ENCODE measurements at regions not wholly inside any gene's neighbourhood (a gene's known extent, or its start where the extent isn't known, plus 50 kb on each side); places are given as distances from the start of the nearest gene placed in this dataset.

- no peaks in the 10 kb centered on the region for H4K20me1 ChIP-seq (ENCODE audit: insufficient read depth, low read length)
- H3K27ac ChIP-seq (ENCODE audit: low read depth, low read length), result no peak overlapping the region
- no peak overlapping the region for H2AFZ ChIP-seq (ENCODE audit: low read length)
- no peak overlapping the region for H3K4me3 ChIP-seq (ENCODE audit: insufficient read depth, low read length)
- TF ChIP-seq CTCF (IDR thresholded peaks at IDR 0.05; ENCODE audit: extremely low read depth, low read depth, low read length), result no peak
- H3K4me2 ChIP-seq (ENCODE audit: insufficient read depth, low read length), result no peak overlapping the region
- H3K36me3 ChIP-seq (ENCODE audit: insufficient read depth, low read length), result no peaks in the 10 kb centered on the region
- H3K27me3 ChIP-seq (ENCODE audit: insufficient read depth, low read length), result no peaks in the 10 kb centered on the region
- H3K4me1 ChIP-seq (ENCODE audit: insufficient read depth, low read length), result no peaks in the 10 kb centered on the region
- no peaks in the 10 kb centered on the region for H3K79me2 ChIP-seq (ENCODE audit: insufficient read depth, low read length)
- no peaks in the 10 kb centered on the region for H3K9me3 ChIP-seq (ENCODE audit: low read depth, low read length)
- DNase-seq (ENCODE audit: insufficient read length, low spot score, missing footprints), result no peak
Measured at GRCh38 chr6:128808856-128809255, 74.1 kb upstream of the LAMA2 start.

GRCh38 chr6:128807577-128807976 lies 75.4 kb upstream of the LAMA2 start:
- TF ChIP-seq CTCF (IDR thresholded peaks at IDR 0.05; ENCODE audit: extremely low read depth, low read depth, low read length), result peak; percentile 52
- H3K4me1 ChIP-seq (ENCODE audit: insufficient read depth, low read length), result no peaks in the 10 kb centered on the region
- H3K79me2 ChIP-seq (ENCODE audit: insufficient read depth, low read length), result no peaks in the 10 kb centered on the region
- H3K27me3 ChIP-seq (ENCODE audit: insufficient read depth, low read length), result no peaks in the 10 kb centered on the region
- H3K36me3 ChIP-seq (ENCODE audit: insufficient read depth, low read length), result no peaks in the 10 kb centered on the region
- H3K4me3 ChIP-seq (ENCODE audit: insufficient read depth, low read length), result no peak overlapping the region
- H2AFZ ChIP-seq (ENCODE audit: low read length), result no peak overlapping the region
- no peak for DNase-seq (ENCODE audit: insufficient read length, low spot score, missing footprints)
- no peak overlapping the region for H3K4me2 ChIP-seq (ENCODE audit: insufficient read depth, low read length)
- no peak overlapping the region for H3K27ac ChIP-seq (ENCODE audit: low read depth, low read length)
- no peaks in the 10 kb centered on the region for H3K9me3 ChIP-seq (ENCODE audit: low read depth, low read length)
- no peaks in the 10 kb centered on the region for H4K20me1 ChIP-seq (ENCODE audit: insufficient read depth, low read length)

GRCh38 chr6:128806261-128806660 lies 76.7 kb upstream of the LAMA2 start:
- H3K4me1 ChIP-seq (ENCODE audit: insufficient read depth, low read length), result no peaks in the 10 kb centered on the region
- no peaks in the 10 kb centered on the region for H4K20me1 ChIP-seq (ENCODE audit: insufficient read depth, low read length)
- H2AFZ ChIP-seq (ENCODE audit: low read length), result no peak overlapping the region
- no peak for DNase-seq (ENCODE audit: insufficient read length, low spot score, missing footprints)
- H3K4me2 ChIP-seq (ENCODE audit: insufficient read depth, low read length), result no peak overlapping the region
- H3K36me3 ChIP-seq (ENCODE audit: insufficient read depth, low read length), result no peaks in the 10 kb centered on the region
- no peaks in the 10 kb centered on the region for H3K27me3 ChIP-seq (ENCODE audit: insufficient read depth, low read length)
- no peaks in the 10 kb centered on the region for H3K79me2 ChIP-seq (ENCODE audit: insufficient read depth, low read length)
- no peak for TF ChIP-seq CTCF (IDR thresholded peaks at IDR 0.05; ENCODE audit: extremely low read depth, low read depth, low read length)
- no peak overlapping the region for H3K4me3 ChIP-seq (ENCODE audit: insufficient read depth, low read length)
- H3K27ac ChIP-seq (ENCODE audit: low read depth, low read length), result no peak overlapping the region
- H3K9me3 ChIP-seq (ENCODE audit: low read depth, low read length), result no peaks in the 10 kb centered on the region

GRCh38 chr6:128803911-128804310 lies 79.0 kb upstream of the LAMA2 start:
- Histone ChIP-seq H3K9me3 (ENCODE audit: low read depth, low read length) (no peaks in the 10 kb centered on the region), H3K4me3 (ENCODE audit: insufficient read depth, low read length) (no peak overlapping the region), H3K4me1 (ENCODE audit: insufficient read depth, low read length) (no peaks in the 10 kb centered on the region), H3K79me2 (ENCODE audit: insufficient read depth, low read length) (no peaks in the 10 kb centered on the region), H3K27me3 (ENCODE audit: insufficient read depth, low read length) (no peaks in the 10 kb centered on the region), H3K27ac (ENCODE audit: low read depth, low read length) (no peak overlapping the region), H4K20me1 (ENCODE audit: insufficient read depth, low read length) (no peaks in the 10 kb centered on the region), H3K36me3 (ENCODE audit: insufficient read depth, low read length) (no peaks in the 10 kb centered on the region), H3K4me2 (ENCODE audit: insufficient read depth, low read length) (no peak overlapping the region), H2AFZ (ENCODE audit: low read length) (no peak overlapping the region)
- DNase-seq (ENCODE audit: insufficient read length, low spot score, missing footprints), result no peak
- no peak for TF ChIP-seq CTCF (IDR thresholded peaks at IDR 0.05; ENCODE audit: extremely low read depth, low read depth, low read length)

All from osteoblast (primary cell).